CD4-positive, alpha-beta T cell treated with Interleukin-17A for 4 hours (primary cell): ENCODE measurements at regions not wholly inside any gene's neighbourhood (a gene's known extent, or its start where the extent isn't known, plus 50 kb on each side); places are given as distances from the start of the nearest gene placed in this dataset.

Experiments
- DNase-seq: peaks from one replicate; pipeline ENCODE4 v3.0.0-alpha.2; 2020; ENCODE audit warnings: mixed read lengths

DNA sequence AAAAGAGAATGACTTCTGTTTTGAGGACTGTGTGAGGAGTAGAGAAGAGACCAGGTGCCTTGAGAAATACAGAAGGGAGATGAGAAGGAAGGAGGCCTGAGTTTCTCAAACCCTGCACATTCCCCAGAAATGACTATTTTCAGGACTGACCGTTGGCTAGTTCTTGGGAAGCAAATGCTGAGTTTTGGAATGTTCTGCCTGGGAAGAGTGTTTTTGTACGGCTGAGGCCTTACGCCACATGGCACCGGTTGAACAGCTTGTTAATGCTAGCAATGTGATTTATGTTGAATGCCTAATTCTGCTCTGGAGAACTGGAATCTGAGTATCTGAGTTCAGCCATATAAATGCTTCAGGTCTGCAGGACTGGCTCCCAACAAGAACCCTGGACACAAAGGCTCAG lies 152.7 kb upstream of the ADAMTS16 start:
- no peak for DNase-seq

GRCh38 chr5:4989118-4989517 lies 151.0 kb upstream of the ADAMTS16 start:
- DNase-seq, result no peak

- DNase-seq, result no peak
Observed at GRCh38 chr5:4990017-4990416, 150.1 kb upstream of the ADAMTS16 start.

GRCh38 chr5:4990462-4990861 lies 149.7 kb upstream of the ADAMTS16 start:
- no peak for DNase-seq

- DNase-seq, result no peak
Observed at GRCh38 chr5:4991925-4992324, 148.2 kb upstream of the ADAMTS16 start.

DNA sequence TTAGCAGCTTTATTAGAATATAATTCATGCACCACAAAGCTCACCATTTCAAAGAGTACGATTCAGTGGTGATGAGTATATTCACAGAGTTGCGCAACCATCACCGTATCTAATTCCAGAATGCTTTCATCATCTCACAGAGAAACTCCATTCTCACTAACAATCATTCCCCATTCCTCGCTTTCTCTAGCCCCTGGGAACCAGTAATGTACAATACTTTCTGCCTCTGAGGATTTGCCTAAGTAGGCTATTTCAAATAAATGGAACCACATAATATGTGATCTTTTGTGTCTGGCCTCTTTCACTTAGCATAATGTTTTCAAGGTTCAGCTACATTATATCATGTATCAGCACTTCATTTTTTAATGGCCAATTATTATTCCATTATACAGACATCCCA lies 145.1 kb upstream of the ADAMTS16 start:
- DNase-seq, result no peak

DNA sequence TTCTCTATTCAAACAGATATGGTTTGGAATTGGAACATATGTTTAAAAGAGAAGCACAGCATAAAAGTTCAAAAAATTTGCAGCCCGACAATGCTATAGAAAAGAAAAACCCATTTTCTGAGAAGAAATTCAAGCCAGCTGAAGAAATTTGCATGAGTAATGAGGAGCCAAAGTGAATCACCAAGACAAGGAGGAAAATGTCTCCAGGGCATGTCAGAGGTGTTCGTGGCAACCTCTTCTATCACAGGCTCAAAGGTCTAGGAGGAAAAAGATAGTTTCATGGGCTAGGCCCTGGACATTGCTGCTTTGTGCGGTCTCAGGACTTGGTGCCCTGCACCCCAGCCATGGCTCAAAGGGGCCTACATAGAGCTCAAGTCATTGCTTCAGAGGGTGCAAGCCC lies 134.8 kb upstream of the ADAMTS16 start:
- DNase-seq, result no peak

GRCh38 chr5:5006548-5006947 lies 133.6 kb upstream of the ADAMTS16 start:
- no peak for DNase-seq

DNA sequence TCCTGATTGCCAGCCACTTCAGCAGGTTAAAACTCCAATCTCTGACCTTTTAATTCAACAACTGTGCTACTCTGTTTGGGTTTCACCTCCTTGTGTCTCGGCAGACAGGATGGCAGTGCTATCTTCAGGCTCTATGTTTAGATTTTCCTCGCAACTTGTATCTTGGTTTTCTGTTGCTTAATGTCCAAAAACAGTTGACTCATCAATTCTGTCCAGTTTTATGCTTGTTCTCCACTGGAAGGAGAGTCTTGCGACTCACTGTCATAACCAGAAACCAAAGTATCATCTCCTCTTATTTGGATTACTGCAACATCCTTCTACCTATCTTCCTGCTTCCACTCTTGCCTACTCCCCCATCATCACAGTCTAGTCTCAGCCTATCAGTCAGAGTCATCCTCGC lies 130.9 kb upstream of the ADAMTS16 start:
- no peak for DNase-seq

- no peak for DNase-seq
Observed at GRCh38 chr5:5011151-5011550, 129.0 kb upstream of the ADAMTS16 start.

- no peak for DNase-seq
Observed at GRCh38 chr5:5014586-5015235, 125.4 kb upstream of the ADAMTS16 start.

DNA sequence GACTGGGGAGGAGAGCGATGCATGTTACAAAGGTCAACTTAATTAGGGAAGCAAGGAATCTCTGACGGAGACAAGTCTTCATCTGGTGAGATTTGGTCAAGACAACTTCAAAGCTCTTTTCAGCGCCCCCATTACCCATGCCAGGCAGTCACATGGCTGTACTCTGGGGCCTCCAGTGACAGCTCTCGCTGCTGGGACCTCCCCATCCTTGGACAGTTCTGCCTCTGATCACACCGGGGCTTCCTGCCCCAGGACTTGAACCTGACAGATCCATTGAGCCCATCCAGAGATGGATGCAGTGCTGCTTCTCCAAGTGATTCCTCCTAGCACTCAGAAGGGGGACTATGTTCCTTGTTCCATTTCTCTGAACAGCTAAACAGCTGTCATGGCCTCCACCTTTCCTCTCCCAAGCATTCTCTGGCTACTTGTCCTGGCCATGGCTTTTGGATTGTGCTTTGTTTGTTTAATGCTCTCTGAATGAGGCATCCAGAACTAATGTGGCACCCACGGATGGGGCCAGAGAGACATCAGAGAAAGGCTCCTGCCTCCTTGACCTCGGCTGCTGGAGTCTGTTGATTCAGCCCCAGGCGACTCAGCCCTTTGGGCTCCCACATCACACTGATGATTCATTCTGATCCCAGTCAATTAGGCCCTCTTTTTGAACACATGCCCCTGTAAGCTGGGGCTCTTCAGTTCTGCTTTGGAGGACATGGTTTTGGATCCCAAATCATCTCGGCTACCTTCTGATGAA lies 122.1 kb upstream of the ADAMTS16 start:
- DNase-seq, result no peak

GRCh38 chr5:5018578-5018970 lies 121.6 kb upstream of the ADAMTS16 start:
- DNase-seq, result no peak

GRCh38 chr5:5021436-5021835 lies 118.7 kb upstream of the ADAMTS16 start:
- DNase-seq, result no peak

GRCh38 chr5:5025098-5025773 lies 114.9 kb upstream of the ADAMTS16 start:
- no peak for DNase-seq

DNA sequence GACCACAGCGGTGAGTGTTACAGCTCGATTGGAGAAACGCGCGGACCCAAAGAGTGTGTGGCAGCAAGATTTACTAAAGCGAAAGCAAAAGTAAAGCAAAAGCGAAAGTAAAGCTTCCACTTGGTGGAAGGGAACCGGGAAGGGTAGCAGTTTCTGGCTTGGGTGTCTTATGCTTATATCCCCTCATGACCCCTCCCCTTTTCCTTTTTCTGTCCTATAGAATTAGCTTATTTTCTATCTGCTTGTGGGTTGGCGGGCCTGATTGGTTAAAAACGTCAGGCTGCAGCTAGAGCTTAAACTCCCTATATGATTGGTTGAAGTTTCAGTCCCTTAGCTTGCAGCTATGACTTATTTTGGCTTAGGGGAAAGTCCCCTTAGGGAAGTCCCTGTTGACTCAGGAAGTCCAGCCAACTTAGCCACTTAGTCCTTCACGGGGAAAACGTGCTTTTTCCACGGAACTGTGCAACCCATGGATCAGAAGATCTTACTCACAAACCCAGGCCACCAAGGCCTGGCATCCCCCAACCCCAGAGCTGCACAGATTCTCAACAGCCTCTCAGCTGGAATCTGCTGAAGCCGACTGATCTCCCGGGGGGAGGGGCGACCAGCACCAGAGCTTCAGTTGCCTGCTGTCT lies 114.2 kb upstream of the ADAMTS16 start:
- DNase-seq, result no peak

GRCh38 chr5:5026409-5026785 lies 113.7 kb upstream of the ADAMTS16 start:
- no peak for DNase-seq

DNA sequence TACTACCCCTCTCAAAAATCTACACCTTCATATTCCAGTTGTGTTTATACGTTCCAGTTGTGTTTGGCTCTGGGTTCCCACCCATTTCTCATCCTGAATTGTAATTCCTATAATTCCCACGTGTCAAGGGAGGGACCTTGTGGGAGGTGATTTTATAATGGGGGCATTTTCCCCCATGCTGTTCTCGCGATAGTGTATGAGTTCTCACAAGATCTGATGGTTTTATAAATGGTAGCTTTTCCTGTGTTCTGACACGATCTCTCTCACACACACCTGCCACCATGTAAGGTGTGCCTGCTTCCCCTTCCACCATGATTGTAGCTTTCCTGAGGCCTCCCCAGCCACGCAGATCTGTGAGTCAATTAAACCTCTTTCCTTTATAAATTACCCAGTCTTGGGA lies 108.5 kb upstream of the ADAMTS16 start:
- DNase-seq, result no peak

- DNase-seq, result no peak
Observed at GRCh38 chr5:5037674-5038073, 102.5 kb upstream of the ADAMTS16 start.

GRCh38 chr5:5039918-5040317 lies 100.2 kb upstream of the ADAMTS16 start:
- no peak for DNase-seq

- no peak for DNase-seq
Observed at GRCh38 chr5:5040712-5041111, 99.4 kb upstream of the ADAMTS16 start.

- DNase-seq, result no peak
Observed at GRCh38 chr5:5042806-5043205, 97.3 kb upstream of the ADAMTS16 start.

DNA sequence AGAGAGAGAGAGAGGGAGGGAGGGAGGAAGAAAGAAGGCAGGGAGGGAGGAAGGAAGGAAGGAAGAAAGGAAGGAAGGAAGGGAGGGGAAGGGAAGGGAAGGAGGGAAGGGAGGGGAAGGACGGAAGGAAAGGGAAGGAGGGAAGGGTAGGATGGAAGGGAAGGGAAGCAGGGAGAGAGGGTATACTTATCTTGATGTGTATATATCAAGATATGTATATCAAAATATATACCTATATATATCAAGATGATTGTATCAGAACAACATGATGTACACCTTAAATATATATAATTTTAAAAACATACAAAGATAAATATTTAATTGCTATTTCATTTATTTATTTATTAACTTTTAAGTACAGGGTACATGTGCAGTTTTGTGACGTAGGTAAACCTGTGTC lies 96.8 kb upstream of the ADAMTS16 start:
- no peak for DNase-seq
